Spleen (tissue), 11 donors: ENCODE measurements at regions not wholly inside any gene's neighbourhood (a gene's known extent, or its start where the extent isn't known, plus 50 kb on each side); places are given as distances from the start of the nearest gene placed in this dataset.

Source experiments
- DNase-seq: peaks from one replicate; pipeline ENCODE4 v3.0.0-alpha.2; 2020
- H3K27ac ChIP-seq, 8 donors: fragments of 200-600 bp; sonication (generic) in 7 of 8; 1 replicate in 4 of 8; 2 replicates in 4 of 8; pipeline versions ENCODE4 v1.5.0 to v1.8.0; 2016 to 2021; ENCODE audit warnings: inconsistent platforms in 4 of 8, mild to moderate bottlenecking in 4 of 8, moderate library complexity in 1 of 8
- H3K27me3 ChIP-seq, 7 donors: fragments of 200-600 bp; sonication (generic) in 6 of 7; replicated peaks in 1 of 7; 1 replicate in 4 of 7; 2 replicates in 3 of 7; pipeline versions ENCODE4 v1.5.0 to v1.8.0; 2016 to 2021; ENCODE audit warnings: inconsistent platforms in 3 of 7, mild to moderate bottlenecking in 1 of 7
- H3K36me3 ChIP-seq, 6 donors: fragments of 200-600 bp; sonication (generic) in 5 of 6; 1 replicate in 4 of 6; 2 replicates in 2 of 6; pipeline versions ENCODE4 v1.5.0 to v1.8.0; 2016 to 2021; ENCODE audit warnings: inconsistent platforms in 2 of 6
- H3K4me1 ChIP-seq, 6 donors: fragments of 200-600 bp; sonication (generic) in 5 of 6; 1 replicate in 3 of 6; 2 replicates in 3 of 6; pipeline versions ENCODE4 v1.5.0 to v1.8.0; 2016 to 2021; ENCODE audit warnings: inconsistent platforms in 3 of 6
- H3K4me3 ChIP-seq, 8 donors: fragments of 200-600 bp; sonication (generic) in 7 of 8; 1 replicate in 4 of 8; 2 replicates in 4 of 8; pipeline versions ENCODE4 v1.5.0 to v1.8.0; 2016 to 2021; ENCODE audit warnings: inconsistent platforms in 4 of 8, mild to moderate bottlenecking in 4 of 8, moderate library complexity in 2 of 8
- H3K9me3 ChIP-seq, 8 donors: fragments of 200-600 bp; sonication (generic) in 7 of 8; 1 replicate in 4 of 8; 2 replicates in 4 of 8; pipeline versions ENCODE4 v1.5.0 to v1.8.0; 2016 to 2021; ENCODE audit warnings: inconsistent platforms in 4 of 8
- CTCF ChIP-seq, 11 experiments: fragments of 200-600 bp in 7 of 11; fragments of 450-650 bp in 4 of 11; sonication (generic) in 4 of 11; IDR thresholded peaks in 8 of 11; conservative IDR thresholded peaks in 3 of 11; 1 replicate in 7 of 11; 2 replicates in 4 of 11; pipeline versions ENCODE4 v1.4.0 to v1.8.0; 2016 to 2021; ENCODE audit warnings: antibody characterized with exemption in 11 of 11, inconsistent platforms in 4 of 11, mild to moderate bottlenecking in 1 of 11
- POLR2A ChIP-seq, 3 donors: fragments of 450-650 bp; IDR thresholded peaks; one replicate each; pipeline ENCODE4 v1.5.1; 2017; ENCODE audit warnings: antibody characterized with exemption in 3 of 3, mild to moderate bottlenecking in 1 of 3
- POLR2AphosphoS5 ChIP-seq, 3 donors: sonication (generic); formaldehyde crosslinking; IDR thresholded peaks; one replicate each; pipeline ENCODE4 v1.5.1; 2017; ENCODE audit warnings: antibody characterized with exemption in 3 of 3
- WGBS, 5 donors: extraction: QIAGEN DNeasy Blood & Tissue Kit in 3 of 5; methylation state at CpG; one replicate each; pipeline versions ENCODE4 v1.1.5 to v1.1.7; 2013 to 2018; 5-methylcytosine and 5-hydroxymethylcytosine counted together
- intact Hi-C: fragments of 100-400 bp; cut with DNase I; formaldehyde crosslinking; loops from one replicate; pipeline ENCODE4 v1.15.0; 2023; ENCODE audit warnings: low total_unique reads
- donor health status: healthy with polysubstance abuse.
- donor health status: DM: no; HTN: no; CAD: no; lungs with moderate emphysema.
- donor health status: DM: no; HTN: no; CAD: no.
- donor health status: Bipolar disorder and iron deficiency.
- donor health status: healthy.
- donor health status: DM: no; HTN: no; CAD: no.
- donor health status: DM: yes; HTN: yes; CAD: no.

- no peak overlapping the region for H3K4me3 ChIP-seq
- peak overlapping the region in 2 of 8 donors; percentile 21 to 33 for H3K27ac ChIP-seq
- H3K9me3 ChIP-seq, result no peaks in the 10 kb centered on the region
- H3K27me3 ChIP-seq, result peaks cover 0 to 6% (median 0%) of the 10 kb centered on the region in 7 donors
- 22 to 39% (median 26%) methylated on average over 14 of the region's 14 CpGs for WGBS, 5 donors
- intact Hi-C loops, result no loop called here
- DNase-seq, result no peak
- no peaks in the 10 kb centered on the region for H3K36me3 ChIP-seq
- H3K4me1 ChIP-seq, result peaks cover 0 to 6% (median 0%) of the 10 kb centered on the region in 6 donors
- TF ChIP-seq POLR2A (IDR thresholded peaks at IDR 0.05), result no peak
- peak in 2 of 3 donors; percentile 11 to 30 for TF ChIP-seq POLR2AphosphoS5 (IDR thresholded peaks at IDR 0.05)
- no peak for TF ChIP-seq CTCF (IDR thresholded peaks at IDR 0.05 in 8 of 11, conservative IDR thresholded peaks at IDR 0.05 in 3 of 11)
These were observed 551.0 kb downstream of the CCDC171 start for GRCh38 chr9:16103620-16104397.

- no peak for DNase-seq
- Histone ChIP-seq H3K27me3 (peaks cover 0 to 6% (median 0%) of the 10 kb centered on the region in 7 donors), H3K9me3 (no peaks in the 10 kb centered on the region), H3K4me1 (peaks cover 0 to 6% (median 0%) of the 10 kb centered on the region in 6 donors), H3K36me3 (no peaks in the 10 kb centered on the region), H3K27ac (no peak overlapping the region), H3K4me3 (no peak overlapping the region)
- intact Hi-C loops, result no loop called here
- 76 to 95% (median 82%) methylated on average over 9 of the region's 9 CpGs for WGBS, 5 donors
- TF ChIP-seq POLR2AphosphoS5 (IDR thresholded peaks at IDR 0.05) (no peak), CTCF (IDR thresholded peaks at IDR 0.05 in 8 of 11, conservative IDR thresholded peaks at IDR 0.05 in 3 of 11) (no peak), POLR2A (IDR thresholded peaks at IDR 0.05) (no peak)
These were observed 552.6 kb downstream of the CCDC171 start for GRCh38 chr9:16105168-16106020.

GRCh38 chr9:16106021-16106571 is 553.3 kb downstream of the CCDC171 start:
- Histone ChIP-seq H3K27me3 (peaks cover 0 to 6% (median 0%) of the 10 kb centered on the region in 7 donors), H3K4me1 (peaks cover 0 to 6% (median 0%) of the 10 kb centered on the region in 6 donors)
- whole genome bisulfite sequencing, 5 donors, result 75 to 80% (median 79%) methylated on average over 9 of the region's 9 CpGs

More at GRCh38 chr9:16106021-16106571, 553.3 kb downstream of the CCDC171 start:
- H3K27ac ChIP-seq, result no peak overlapping the region
- DNase-seq, result no peak
- intact Hi-C loops, result no loop called here
- TF ChIP-seq POLR2A (IDR thresholded peaks at IDR 0.05) (no peak), POLR2AphosphoS5 (IDR thresholded peaks at IDR 0.05) (no peak), CTCF (IDR thresholded peaks at IDR 0.05 in 8 of 11, conservative IDR thresholded peaks at IDR 0.05 in 3 of 11) (no peak)
- no peaks in the 10 kb centered on the region for H3K36me3 ChIP-seq
- H3K4me3 ChIP-seq, result no peak overlapping the region
- no peaks in the 10 kb centered on the region for H3K9me3 ChIP-seq
